Ovary (tissue), 7 donors: ENCODE measurements at regions not wholly inside any gene's neighbourhood (a gene's known extent, or its start where the extent isn't known, plus 50 kb on each side); places are given as distances from the start of the nearest gene placed in this dataset.
"Not testable (repeated sequence)": the region's sequence is repeated elsewhere in the genome, so short reads cannot be mapped to it uniquely, and the experiment has no call there.

ENCODE experiments used
- DNase-seq, 5 donors: peaks; one replicate each; pipeline ENCODE4 v3.0.0-alpha.2; 2019 to 2020
- H3K27ac ChIP-seq, 2 donors: fragments of 200-600 bp; one replicate each; pipeline versions ENCODE4 v1.5.1 to v1.8.0; 2019 to 2022
- H3K27me3 ChIP-seq: fragments of 200-600 bp; one replicate; pipeline ENCODE4 v1.8.0; 2022
- H3K36me3 ChIP-seq: fragments of 200-600 bp; sonication (generic); one replicate; pipeline ENCODE4 v1.5.1; 2019
- H3K4me1 ChIP-seq: one replicate; pipeline ENCODE4 v1.8.1; 2013; ENCODE audit warnings: mild to moderate bottlenecking, moderate library complexity; ENCODE audit not compliant: insufficient read depth
- H3K4me3 ChIP-seq: fragments of 200-600 bp; sonication (generic); one replicate; pipeline ENCODE4 v1.5.1; 2017
- H3K9me3 ChIP-seq, 2 donors: fragments of 200-600 bp in 1 of 2; sonication (generic) in 1 of 2; one replicate each; pipeline versions ENCODE4 v1.5.1 to v1.8.1; 2013 to 2019; ENCODE audit warnings: mild to moderate bottlenecking in 1 of 2, moderate library complexity in 1 of 2
- EP300 ChIP-seq: sonication (generic); formaldehyde crosslinking; IDR thresholded peaks from one replicate; pipeline ENCODE4 v1.6.1; 2017; ENCODE audit warnings: antibody characterized with exemption
- POLR2A ChIP-seq: fragments of 450-650 bp; IDR thresholded peaks from one replicate; pipeline ENCODE4 v1.6.1; 2017; ENCODE audit warnings: antibody characterized with exemption, mild to moderate bottlenecking, moderate library complexity
- WGBS, 3 donors: extraction: QIAGEN DNeasy Blood & Tissue Kit in 1 of 3; methylation state at CpG; one replicate each; pipeline versions ENCODE4 v1.1.5 to v1.1.7; 2013 to 2017; 5-methylcytosine and 5-hydroxymethylcytosine counted together
- intact Hi-C, 4 donors: fragments of 100-400 bp; cut with DNase I; formaldehyde crosslinking; loops; one replicate each; pipeline versions ENCODE4 v1.11.0 to v1.15.1; 2022 to 2023
- TF ChIP-seq, protein P1 (sequence below), 3 donors: fragments of 450-650 bp in 2 of 3; fragments of 200-600 bp in 1 of 3; IDR thresholded peaks; one replicate each; pipeline versions ENCODE4 v1.5.1 to v1.8.0; 2016 to 2022; ENCODE audit warnings: antibody characterized with exemption in 3 of 3, mild to moderate bottlenecking in 1 of 3
- donor health status: DM: no; HTN: no; CAD: no; lungs with moderate emphysema.
- donor health status: DM: no; HTN: no; CAD: no.
- donor health status: Bipolar disorder and iron deficiency.
- donor health status: DM: no; HTN: no; CAD: no.
- donor health status: DM: yes; HTN: yes; CAD: no.

DNA sequence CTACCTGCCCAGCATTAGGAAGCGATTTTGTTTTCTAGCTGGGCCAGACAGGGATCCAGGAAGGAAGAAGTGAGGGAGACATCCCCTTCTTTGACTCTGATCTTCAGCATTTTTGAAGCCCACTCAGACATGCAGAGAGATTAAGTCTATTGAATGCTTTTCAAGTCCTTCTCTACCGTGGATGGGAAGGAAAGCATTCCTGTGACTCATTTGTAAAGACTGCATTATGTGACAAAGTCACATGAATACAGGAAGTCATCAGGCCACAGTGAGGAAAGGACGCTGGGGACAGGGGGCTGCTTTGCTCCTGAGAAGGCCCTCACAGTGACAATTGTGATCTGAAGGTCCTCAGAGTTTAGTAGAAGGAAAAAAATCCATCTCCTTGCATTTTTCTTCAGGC, 67.4 kb upstream of the GBA3 start:
- DNase-seq = no peak
- TF ChIP-seq, protein P1, sequence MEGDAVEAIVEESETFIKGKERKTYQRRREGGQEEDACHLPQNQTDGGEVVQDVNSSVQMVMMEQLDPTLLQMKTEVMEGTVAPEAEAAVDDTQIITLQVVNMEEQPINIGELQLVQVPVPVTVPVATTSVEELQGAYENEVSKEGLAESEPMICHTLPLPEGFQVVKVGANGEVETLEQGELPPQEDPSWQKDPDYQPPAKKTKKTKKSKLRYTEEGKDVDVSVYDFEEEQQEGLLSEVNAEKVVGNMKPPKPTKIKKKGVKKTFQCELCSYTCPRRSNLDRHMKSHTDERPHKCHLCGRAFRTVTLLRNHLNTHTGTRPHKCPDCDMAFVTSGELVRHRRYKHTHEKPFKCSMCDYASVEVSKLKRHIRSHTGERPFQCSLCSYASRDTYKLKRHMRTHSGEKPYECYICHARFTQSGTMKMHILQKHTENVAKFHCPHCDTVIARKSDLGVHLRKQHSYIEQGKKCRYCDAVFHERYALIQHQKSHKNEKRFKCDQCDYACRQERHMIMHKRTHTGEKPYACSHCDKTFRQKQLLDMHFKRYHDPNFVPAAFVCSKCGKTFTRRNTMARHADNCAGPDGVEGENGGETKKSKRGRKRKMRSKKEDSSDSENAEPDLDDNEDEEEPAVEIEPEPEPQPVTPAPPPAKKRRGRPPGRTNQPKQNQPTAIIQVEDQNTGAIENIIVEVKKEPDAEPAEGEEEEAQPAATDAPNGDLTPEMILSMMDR (IDR thresholded peaks at IDR 0.05) = no peak
- TF ChIP-seq POLR2A = no peak
- 48 to 54% (median 50%) methylated on average over 3 of the region's 3 CpGs for WGBS, 3 donors
- Histone ChIP-seq H3K4me3 (no peak overlapping the region), H3K36me3 (no peaks in the 10 kb centered on the region), H3K4me1 (no peaks in the 10 kb centered on the region), H3K27ac (no peak overlapping the region), H3K9me3 (no peaks in the 10 kb centered on the region), H3K27me3 (no peaks in the 10 kb centered on the region)
- intact Hi-C loops = no loop called here

DNA sequence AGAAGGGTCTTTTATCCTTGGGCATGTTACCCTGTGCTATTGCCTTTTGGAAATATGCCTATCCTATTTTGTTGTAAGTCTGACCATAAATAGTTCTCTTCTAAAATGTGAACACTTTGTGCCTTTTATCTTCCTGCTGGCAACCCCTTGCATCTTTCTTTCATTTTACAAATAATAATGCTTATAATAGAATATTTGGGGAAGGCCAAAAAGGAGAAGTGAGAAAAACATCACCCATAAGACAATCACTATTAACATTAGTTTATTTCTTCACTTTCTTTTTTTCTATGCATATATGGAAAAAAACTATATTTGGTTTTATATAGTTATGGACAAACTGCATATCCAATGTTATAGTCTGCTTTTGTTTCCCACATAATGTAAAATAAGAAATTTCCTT, 64.9 kb upstream of the GBA3 start:
- H3K36me3 ChIP-seq, H3K9me3 ChIP-seq, H3K27ac ChIP-seq, intact Hi-C loops, H3K27me3 ChIP-seq, H3K4me3 ChIP-seq, H3K4me1 ChIP-seq, DNase-seq: not testable (repeated sequence)

DNA sequence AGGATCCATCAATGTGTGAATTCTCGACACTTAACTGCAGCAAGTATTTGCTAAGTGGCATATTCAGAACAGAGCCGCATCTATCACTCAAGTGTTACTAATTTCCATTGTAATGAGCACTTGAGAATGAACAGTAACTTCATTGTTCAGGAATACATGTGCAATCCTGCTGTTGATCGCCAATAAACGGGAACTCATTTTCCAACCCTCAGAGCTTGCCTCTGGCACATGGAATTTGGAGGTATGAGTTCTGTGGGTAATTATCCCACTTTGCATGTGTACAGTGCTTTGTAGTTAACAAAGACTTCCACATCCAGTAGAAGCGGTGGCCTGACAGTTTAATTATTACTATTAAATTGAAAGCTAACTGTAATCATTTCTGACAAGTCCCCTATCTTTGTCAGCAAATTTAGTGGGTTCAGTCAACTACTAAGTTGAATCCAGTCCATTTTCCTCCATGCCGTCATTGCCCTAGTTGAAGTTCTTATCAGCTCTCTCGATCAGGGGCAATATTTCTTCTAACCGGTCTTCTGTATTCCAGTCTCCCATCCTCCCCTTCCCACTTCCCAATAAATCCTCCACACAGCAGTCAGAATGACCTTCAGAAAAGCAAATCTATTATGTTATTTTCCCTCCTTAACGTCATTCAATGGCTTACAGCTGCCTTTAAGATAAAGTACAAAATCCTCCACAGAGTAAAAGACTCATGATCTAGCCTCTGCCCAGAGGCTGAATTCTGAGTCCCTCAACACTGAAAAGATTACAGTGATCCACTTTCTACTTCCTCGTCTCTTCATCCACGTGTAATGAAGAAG, 62.4 kb upstream of the GBA3 start:
- DNase-seq, H3K27me3 ChIP-seq, H3K9me3 ChIP-seq, H3K4me3 ChIP-seq, H3K27ac ChIP-seq, H3K4me1 ChIP-seq, H3K36me3 ChIP-seq, intact Hi-C loops: not testable (repeated sequence)
- WGBS, 3 donors = 44 to 47% (median 44%) methylated on average over 11 of the region's 11 CpGs

DNA sequence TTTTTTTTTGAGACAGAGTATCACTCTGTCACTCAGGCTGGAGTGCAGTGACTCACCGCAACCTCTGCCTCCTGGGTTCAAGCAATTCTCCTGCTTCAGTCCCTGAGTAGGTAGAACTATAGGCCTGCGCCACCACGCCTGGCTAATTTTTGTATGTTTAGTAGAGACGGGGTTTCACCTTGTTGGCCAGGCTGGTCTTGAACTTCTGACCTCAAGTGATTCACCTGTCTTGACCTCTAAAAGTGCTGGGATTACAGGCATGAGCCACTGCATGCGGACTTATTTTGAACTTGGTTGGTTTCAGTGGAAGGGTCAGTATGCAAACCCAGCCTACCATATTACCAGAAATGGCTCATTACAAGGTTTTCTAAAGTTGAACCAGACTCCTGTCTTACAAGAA, 61.6 kb upstream of the GBA3 start:
- H3K4me3 ChIP-seq, DNase-seq, H3K36me3 ChIP-seq, H3K27me3 ChIP-seq, intact Hi-C loops, H3K9me3 ChIP-seq, H3K4me1 ChIP-seq, H3K27ac ChIP-seq: not testable (repeated sequence)
- 91 to 96% (median 93%) methylated on average over 5 of the region's 5 CpGs for WGBS, 3 donors

DNA sequence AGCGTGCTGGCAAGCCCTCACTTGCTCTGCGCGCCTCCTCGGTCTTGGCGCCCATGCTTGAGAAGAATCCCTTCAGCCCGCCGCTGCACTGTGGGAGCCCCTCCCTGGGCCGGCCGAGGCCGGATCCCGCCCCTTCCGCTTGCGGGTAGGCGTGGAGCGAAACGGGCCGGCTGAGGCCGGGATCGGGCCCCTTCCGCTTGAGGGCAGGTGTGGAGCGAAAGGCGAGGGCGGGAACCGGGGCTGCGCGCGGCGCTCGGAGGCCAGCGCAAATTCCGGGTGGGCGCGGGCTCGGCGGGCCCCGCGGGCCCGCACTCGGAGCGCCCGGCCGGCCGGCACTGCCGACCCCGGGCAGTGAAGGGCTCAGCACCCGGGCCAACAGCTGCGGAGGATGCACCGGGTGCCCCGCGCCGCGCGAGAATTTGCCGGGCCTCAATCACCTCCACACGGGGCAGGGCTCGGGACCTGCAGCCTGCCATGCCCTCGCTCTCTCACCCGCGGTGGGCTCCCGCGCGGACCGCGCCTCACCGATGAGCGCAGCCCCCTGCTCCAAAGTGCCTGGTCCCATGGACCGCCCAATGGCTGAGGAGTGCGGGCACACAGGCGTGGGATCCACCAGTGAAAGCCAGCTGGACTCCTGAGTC, 58.1 kb upstream of the GBA3 start:
- Histone ChIP-seq H3K36me3 (no peaks in the 10 kb centered on the region), H3K4me1 (no peaks in the 10 kb centered on the region), H3K27ac (no peak overlapping the region), H3K4me3 (no peak overlapping the region), H3K9me3 (no peaks in the 10 kb centered on the region), H3K27me3 (no peaks in the 10 kb centered on the region)
- no peak for TF ChIP-seq POLR2A
- TF ChIP-seq, protein P1 (IDR thresholded peaks at IDR 0.05) = no peak
- TF ChIP-seq EP300 = no peak
- DNase-seq = no peak
- intact Hi-C loops = no loop called here
- WGBS, 3 donors = 74 to 91% (median 81%) methylated on average over 67 to 69 of the region's 69 CpGs

DNA sequence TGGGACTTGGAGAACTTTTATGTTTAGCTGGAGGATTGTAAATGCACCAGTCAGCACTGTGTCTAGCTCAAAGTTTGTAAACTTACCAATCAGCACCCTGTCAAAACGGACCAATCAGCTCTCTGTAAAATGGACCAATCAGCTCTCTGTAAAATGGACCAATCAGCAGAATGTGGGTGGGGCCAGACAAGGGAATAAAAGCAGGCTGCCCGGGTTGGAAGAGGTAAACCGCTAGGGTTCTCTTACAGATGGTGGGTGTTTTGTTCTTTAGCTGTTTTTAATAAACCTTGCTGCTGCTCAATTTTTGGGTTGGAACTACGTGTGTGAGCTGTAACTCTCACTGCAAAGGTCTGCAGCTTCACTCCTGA, 57.6 kb upstream of the GBA3 start:
- H3K36me3 ChIP-seq, H3K27me3 ChIP-seq, intact Hi-C loops, DNase-seq, H3K4me1 ChIP-seq, H3K27ac ChIP-seq, H3K9me3 ChIP-seq, H3K4me3 ChIP-seq: not testable (repeated sequence)
- 81 to 92% (median 86%) methylated on average over 4 of the region's 4 CpGs for WGBS, 3 donors
